ENCODE measurements at regions not wholly inside any gene's neighbourhood (a gene's known extent, or its start where the extent isn't known, plus 50 kb on each side); places are given as distances from the start of the nearest gene placed in this dataset.

GRCh38 chr3:118635711-118636110, 398.9 kb downstream of the IGSF11 start:
- no peak for TF ChIP-seq CTCF (IDR thresholded peaks at IDR 0.05; ENCODE audit: borderline replicate concordance, extremely low read depth, low read length, poor library complexity, severe bottlenecking)
- no peak for TF ChIP-seq EZH2 (IDR thresholded peaks at IDR 0.05; ENCODE audit: borderline replicate concordance, low read depth, low read length, severe bottlenecking)
